AG09309 (cell line): ENCODE measurements at regions not wholly inside any gene's neighbourhood (a gene's known extent, or its start where the extent isn't known, plus 50 kb on each side); places are given as distances from the start of the nearest gene placed in this dataset.

Source experiments
- DNase-seq: peaks from one replicate; pipeline ENCODE4 v3.0.0-alpha.2; 2010; ENCODE audit warnings: low read depth
- H3K4me3 ChIP-seq: 2 replicates; pipeline ENCODE4 v1.5.1; 2011; ENCODE audit warnings: mild to moderate bottlenecking, low read depth, low read length, moderate library complexity; ENCODE audit not compliant: control insufficient read depth
- TF ChIP-seq, protein P1 (sequence below): IDR thresholded peaks from 2 replicates; pipeline ENCODE4 v1.5.1; 2011; ENCODE audit warnings: mild to moderate bottlenecking, low read depth, low read length, inconsistent platforms; ENCODE audit not compliant: insufficient read depth, control insufficient read depth; ENCODE audit errors: missing control alignments

DNA sequence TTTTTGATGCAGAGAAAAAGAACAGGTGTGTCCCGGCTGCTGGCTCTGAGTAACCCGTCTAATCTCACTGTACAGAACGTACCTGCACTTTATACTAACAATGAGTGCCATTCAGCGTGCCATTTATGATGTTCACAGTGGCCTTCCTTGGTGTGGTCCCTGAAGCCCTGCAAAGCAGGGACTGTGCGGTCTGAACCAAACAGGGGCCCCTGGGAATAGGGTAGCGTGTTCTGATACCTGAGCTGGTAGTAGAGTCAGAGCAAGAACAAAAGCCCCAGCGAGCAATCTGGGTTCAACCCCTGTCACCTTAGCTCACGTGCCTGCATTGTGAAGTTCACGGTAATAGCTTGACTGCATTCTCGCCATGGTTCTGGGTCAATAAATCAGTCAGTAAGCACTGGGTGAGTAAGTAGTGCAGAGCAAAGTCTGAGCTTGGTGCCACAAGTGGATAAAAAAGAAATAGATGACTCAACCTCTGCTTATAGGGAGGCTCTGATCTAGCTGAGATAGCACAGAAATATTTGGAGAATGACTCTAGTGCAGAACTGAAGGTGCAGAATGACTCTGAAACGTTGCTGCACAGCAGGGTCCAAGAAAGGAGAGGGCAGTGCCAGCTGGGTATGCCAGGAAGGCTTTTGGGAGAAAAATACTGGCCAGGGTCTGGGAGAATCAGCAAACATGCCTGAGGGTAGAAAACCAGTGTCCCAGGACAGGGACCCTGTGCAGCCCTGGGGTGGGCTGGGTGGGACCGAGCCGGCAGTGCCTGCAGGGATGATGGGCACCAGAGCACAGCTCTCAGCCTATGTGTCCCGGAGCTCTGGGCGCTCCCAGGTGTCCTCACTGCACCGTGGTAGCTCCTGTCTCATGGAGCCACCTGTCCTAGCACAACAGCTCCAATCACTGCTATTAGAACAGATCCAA, 125.9 kb downstream of the RHOU start:
- DNase-seq, result peak; percentile 40

DNA sequence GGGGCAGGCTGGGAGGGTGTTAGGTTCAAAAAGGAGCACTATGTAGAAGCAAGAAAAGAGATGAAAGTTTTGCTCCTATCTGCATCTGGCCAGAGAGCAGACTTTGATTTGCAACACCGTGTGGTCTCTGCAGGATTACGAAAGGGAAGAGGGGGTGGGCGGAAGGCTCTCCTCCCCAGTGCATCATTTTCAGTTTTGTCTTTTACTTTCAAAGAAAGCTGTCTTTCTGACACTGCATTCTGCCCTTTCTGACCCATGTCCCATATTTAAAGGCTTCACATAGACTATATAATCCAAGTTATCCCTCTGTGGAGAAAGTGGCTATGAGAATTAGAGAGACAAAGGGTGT, 126.5 kb downstream of the RHOU start:
- TF ChIP-seq, protein P1, sequence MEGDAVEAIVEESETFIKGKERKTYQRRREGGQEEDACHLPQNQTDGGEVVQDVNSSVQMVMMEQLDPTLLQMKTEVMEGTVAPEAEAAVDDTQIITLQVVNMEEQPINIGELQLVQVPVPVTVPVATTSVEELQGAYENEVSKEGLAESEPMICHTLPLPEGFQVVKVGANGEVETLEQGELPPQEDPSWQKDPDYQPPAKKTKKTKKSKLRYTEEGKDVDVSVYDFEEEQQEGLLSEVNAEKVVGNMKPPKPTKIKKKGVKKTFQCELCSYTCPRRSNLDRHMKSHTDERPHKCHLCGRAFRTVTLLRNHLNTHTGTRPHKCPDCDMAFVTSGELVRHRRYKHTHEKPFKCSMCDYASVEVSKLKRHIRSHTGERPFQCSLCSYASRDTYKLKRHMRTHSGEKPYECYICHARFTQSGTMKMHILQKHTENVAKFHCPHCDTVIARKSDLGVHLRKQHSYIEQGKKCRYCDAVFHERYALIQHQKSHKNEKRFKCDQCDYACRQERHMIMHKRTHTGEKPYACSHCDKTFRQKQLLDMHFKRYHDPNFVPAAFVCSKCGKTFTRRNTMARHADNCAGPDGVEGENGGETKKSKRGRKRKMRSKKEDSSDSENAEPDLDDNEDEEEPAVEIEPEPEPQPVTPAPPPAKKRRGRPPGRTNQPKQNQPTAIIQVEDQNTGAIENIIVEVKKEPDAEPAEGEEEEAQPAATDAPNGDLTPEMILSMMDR, result no peak
- DNase-seq, result no peak
- no peak overlapping the region for H3K4me3 ChIP-seq

More for the DNA sequence above, 125.9 kb downstream of the RHOU start:
- H3K4me3 ChIP-seq, result no peak overlapping the region
- TF ChIP-seq, protein P1, result no peak

DNA sequence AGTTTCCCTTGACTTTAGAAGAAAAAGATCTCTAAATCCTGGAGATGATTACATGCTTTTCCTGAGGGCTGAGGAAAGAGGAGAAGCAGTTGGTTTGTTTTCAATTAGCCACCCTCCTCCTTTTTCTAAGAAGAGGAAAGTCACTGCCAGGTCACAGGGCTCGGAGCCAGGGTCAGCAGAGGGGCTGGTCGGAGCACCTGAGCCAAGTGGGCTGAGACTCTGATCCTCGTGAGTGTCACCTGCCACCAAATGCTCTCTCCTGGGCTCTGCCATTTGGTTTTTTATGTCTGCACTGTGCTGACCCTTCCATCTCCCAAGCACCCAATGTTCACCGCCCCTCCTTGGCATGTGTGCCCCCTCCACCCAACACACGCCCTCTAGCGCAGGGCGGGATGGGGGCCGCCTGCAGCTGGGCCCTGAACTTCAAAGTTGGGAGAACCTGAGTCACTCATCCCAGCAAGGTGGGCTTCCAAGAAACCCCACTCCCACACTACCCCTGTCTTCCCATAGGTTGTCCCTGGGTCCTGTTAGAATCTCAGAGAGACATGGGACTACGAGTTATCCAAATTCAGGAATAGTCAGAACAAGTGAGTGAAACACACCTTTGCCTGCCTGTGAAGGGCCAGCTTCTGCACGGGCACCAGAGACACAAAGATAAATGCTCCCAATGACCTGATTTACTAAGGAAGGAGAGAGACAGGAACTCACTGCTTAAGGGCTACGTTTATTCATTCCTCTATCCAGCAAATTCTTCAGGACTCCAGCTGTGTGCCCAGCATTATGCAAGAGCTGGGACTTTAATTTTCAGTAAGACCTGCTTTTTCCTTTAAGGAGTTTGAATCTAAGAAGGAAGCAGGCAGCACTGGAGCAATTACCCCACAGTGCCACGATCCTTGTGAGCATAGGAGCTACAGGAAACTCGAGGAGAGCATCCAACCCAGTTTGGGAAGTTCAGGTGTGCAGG, 127.5 kb downstream of the RHOU start:
- H3K4me3 ChIP-seq, result no peak overlapping the region
- TF ChIP-seq, protein P1, result no peak
- no peak for DNase-seq

DNA sequence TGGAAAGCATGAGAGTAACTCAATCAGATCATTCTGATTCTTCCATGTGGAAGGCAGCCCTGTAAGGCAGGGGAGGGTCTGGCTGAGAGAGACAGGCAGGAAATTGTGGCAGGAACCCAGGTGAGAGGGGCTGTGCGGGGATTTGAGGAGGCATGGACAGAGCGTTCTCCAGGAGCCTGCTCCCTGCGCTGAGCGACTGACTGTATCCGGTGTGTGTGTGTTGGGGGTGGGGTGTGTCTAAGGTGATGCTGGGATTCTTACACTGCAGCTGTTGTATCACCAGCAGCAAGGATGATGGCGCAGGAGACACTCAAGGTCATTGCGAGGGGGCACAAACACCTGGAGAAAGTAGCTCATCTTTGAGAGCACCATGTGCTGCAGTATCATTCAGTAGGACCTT, 128.5 kb downstream of the RHOU start:
- no peak overlapping the region for H3K4me3 ChIP-seq
- DNase-seq, result no peak
- TF ChIP-seq, protein P1, result no peak

DNA sequence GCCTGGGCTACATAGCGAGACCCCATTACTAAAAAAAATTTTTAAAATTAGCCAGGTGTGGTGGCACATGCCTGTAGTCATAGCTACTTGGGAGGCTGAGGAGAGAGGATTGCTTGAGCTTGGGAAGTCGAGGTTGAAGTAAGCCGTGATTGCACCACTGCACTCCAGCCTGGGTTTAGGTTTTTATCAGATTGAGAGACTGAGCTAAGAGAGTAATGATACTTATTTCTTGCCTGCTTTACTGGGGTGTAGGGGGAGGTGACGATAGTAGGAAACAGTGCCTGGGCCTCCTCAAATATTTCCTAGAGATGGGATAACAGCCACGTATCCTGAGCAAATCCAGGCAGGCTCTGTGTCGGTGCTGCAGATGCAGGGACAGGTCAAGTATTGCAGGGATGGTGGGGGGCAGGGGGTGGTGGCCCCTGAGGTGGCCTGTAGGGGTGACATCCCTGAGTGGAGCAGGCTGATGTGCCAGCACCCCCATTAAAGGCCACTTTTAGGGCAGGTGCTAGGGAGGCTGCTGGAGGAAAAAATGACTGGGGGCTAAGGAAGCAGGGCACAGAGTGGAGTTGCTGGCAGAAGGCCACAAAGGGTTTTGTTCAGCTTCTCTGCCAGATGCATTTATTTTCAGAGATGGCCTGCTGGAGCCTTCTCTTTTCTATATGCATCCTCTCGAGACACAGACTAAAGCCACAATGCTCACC, 130.5 kb downstream of the RHOU start:
- H3K4me3 ChIP-seq, result no peak overlapping the region
- TF ChIP-seq, protein P1, result no peak
- no peak for DNase-seq

DNA sequence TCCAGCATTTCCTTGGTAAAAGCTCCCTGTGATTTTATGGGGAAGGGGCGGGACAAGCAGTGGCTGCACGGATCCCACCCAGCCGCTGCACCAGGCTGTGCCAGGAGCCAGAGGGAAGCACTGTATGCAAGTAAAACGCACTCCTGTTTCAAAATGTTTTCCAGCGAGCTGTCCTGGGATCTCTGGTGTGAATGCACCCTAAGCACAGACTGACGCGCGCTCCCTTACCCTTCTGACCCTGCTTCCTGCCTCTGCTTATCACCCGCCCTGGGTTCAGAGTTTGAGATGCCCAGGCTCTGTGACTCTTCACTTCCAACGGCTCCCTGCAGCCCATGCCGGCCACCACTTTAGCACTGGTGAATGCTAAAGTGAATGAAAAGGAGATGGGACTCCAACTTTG, 131.2 kb downstream of the RHOU start:
- TF ChIP-seq, protein P1, result no peak
- DNase-seq, result no peak
- H3K4me3 ChIP-seq, result no peak overlapping the region
